ENCODE measurements at regions not wholly inside any gene's neighbourhood (a gene's known extent, or its start where the extent isn't known, plus 50 kb on each side); places are given as distances from the start of the nearest gene placed in this dataset.

GRCh38 chr5:2047341-2047927, 164.7 kb upstream of the IRX4 start:
- TF ChIP-seq EZH2phosphoT487 (IDR thresholded peaks at IDR 0.05; ENCODE audit: borderline replicate concordance, low read length) (no peak), CTCF (conservative IDR thresholded peaks at IDR 0.05; ENCODE audit: low read depth, low read length) (no peak), EZH2 (IDR thresholded peaks at IDR 0.05; ENCODE audit: low read length, unreplicated experiment) (no peak)
